Neural cell (in vitro differentiated cells): ENCODE measurements at regions not wholly inside any gene's neighbourhood (a gene's known extent, or its start where the extent isn't known, plus 50 kb on each side); places are given as distances from the start of the nearest gene placed in this dataset.

Experiments
- H2AFZ ChIP-seq: fragments of 200-600, 300-800 bp; sonication (generic), shearing (Covaris generic); 2 replicates; pipeline ENCODE4 v1.6.0; 2014; ENCODE audit warnings: low read depth, mild to moderate bottlenecking, antibody characterized with exemption, low read length, moderate library complexity
- H3F3A ChIP-seq: fragments of 200-600 bp; shearing (Covaris generic); 2 replicates; pipeline ENCODE4 v1.6.1; 2016; ENCODE audit warnings: mild to moderate bottlenecking, moderate library complexity, mixed read lengths, antibody characterized with exemption, low read length; ENCODE audit not compliant: insufficient read depth, poor library complexity, severe bottlenecking
- H3K27ac ChIP-seq: fragments of 200-600, 300-800 bp; sonication (generic), shearing (Covaris generic); 2 replicates; pipeline ENCODE4 v1.5.1; 2014; ENCODE audit warnings: mild to moderate bottlenecking, low read length, moderate library complexity
- H3K27me3 ChIP-seq: fragments of 300-800, 200-600 bp; sonication (generic), shearing (Covaris generic); 2 replicates; pipeline ENCODE4 v1.6.0; 2014; ENCODE audit warnings: mild to moderate bottlenecking, low read depth, low read length, moderate library complexity; ENCODE audit not compliant: insufficient read depth
- H3K36me3 ChIP-seq: fragments of 300-800, 200-600 bp; sonication (generic), shearing (Covaris generic); 2 replicates; pipeline ENCODE4 v1.5.1; 2014; ENCODE audit warnings: mild to moderate bottlenecking, antibody characterized with exemption, low read length, moderate library complexity; ENCODE audit not compliant: insufficient read depth
- H3K4me2 ChIP-seq: fragments of 300-800, 200-600 bp; sonication (generic), shearing (Covaris generic); 2 replicates; pipeline ENCODE4 v1.6.0; 2014; ENCODE audit warnings: mild to moderate bottlenecking, low read length
- H3K4me3 ChIP-seq: fragments of 300-800, 200-600 bp; sonication (generic), shearing (Covaris generic); 2 replicates; pipeline ENCODE4 v1.5.1; 2014; ENCODE audit warnings: mild to moderate bottlenecking, low read length, moderate library complexity
- H3K79me2 ChIP-seq: fragments of 200-600 bp; shearing (Covaris generic); replicated peaks from 2 replicates; pipeline ENCODE4 v1.6.0; 2014; ENCODE audit warnings: mild to moderate bottlenecking, low read length, moderate library complexity; ENCODE audit not compliant: insufficient read depth
- H3K9ac ChIP-seq: fragments of 300-800, 200-600 bp; sonication (generic), shearing (Covaris generic); 2 replicates; pipeline ENCODE4 v1.6.1; 2016; ENCODE audit warnings: mild to moderate bottlenecking, low read length, mixed read lengths
- H3K9me2 ChIP-seq: fragments of 200-600 bp; shearing (Covaris generic); 2 replicates; pipeline ENCODE4 v1.6.1; 2016; ENCODE audit warnings: mild to moderate bottlenecking, low read length, mixed read lengths; ENCODE audit not compliant: insufficient read depth
- H3K9me3 ChIP-seq: fragments of 200-600, 300-800 bp; sonication (generic), shearing (Covaris generic); 2 replicates; pipeline ENCODE4 v1.6.1; 2016; ENCODE audit warnings: mild to moderate bottlenecking, mixed run types, low read length, moderate library complexity, mixed read lengths
- H4K20me1 ChIP-seq: fragments of 200-600 bp; shearing (Covaris generic); 2 replicates; pipeline ENCODE4 v1.6.1; 2016; ENCODE audit warnings: mild to moderate bottlenecking, mixed run types; ENCODE audit not compliant: insufficient read depth
- EP300 ChIP-seq: fragments of 450-650 bp; conservative IDR thresholded peaks from 2 replicates; pipeline ENCODE4 v1.6.1; 2014; ENCODE audit warnings: antibody characterized with exemption, mild to moderate bottlenecking, moderate library complexity; ENCODE audit not compliant: poor library complexity, severe bottlenecking
- EZH2 ChIP-seq: fragments of 200-600, 300-800 bp; shearing (Covaris generic), sonication (generic); IDR thresholded peaks from 2 replicates; pipeline ENCODE4 v1.6.1; 2014; ENCODE audit warnings: antibody characterized with exemption, low read length, borderline replicate concordance, mild to moderate bottlenecking; ENCODE audit not compliant: insufficient read depth, poor library complexity, severe bottlenecking
- MXI1 ChIP-seq: fragments of 450-650 bp; conservative IDR thresholded peaks from 2 replicates; pipeline ENCODE4 v1.6.1; 2014; ENCODE audit warnings: antibody characterized with exemption, mild to moderate bottlenecking; ENCODE audit not compliant: poor library complexity, severe bottlenecking
- POLR2AphosphoS5 ChIP-seq: IDR thresholded peaks from 2 replicates; pipeline ENCODE4 v1.6.1; 2012
- RAD21 ChIP-seq: fragments of 450-650 bp; conservative IDR thresholded peaks from 2 replicates; pipeline ENCODE4 v1.6.1; 2014; ENCODE audit warnings: antibody characterized with exemption, mild to moderate bottlenecking, moderate library complexity
- SMC3 ChIP-seq: fragments of 450-650 bp; conservative IDR thresholded peaks from 2 replicates; pipeline ENCODE4 v1.6.1; 2014; ENCODE audit warnings: antibody characterized with exemption, mild to moderate bottlenecking, moderate library complexity; ENCODE audit not compliant: poor library complexity
- TAF1 ChIP-seq: IDR thresholded peaks from 2 replicates; pipeline ENCODE4 v1.6.1; 2012; ENCODE audit warnings: low read depth
- TF ChIP-seq, protein P1 (sequence below): fragments of 450-650 bp; IDR thresholded peaks from 2 replicates; pipeline ENCODE4 v1.5.1; 2014; ENCODE audit warnings: antibody characterized with exemption, mild to moderate bottlenecking, moderate library complexity; ENCODE audit not compliant: poor library complexity, severe bottlenecking
- TF ChIP-seq, protein P2 (sequence below): IDR thresholded peaks from 2 replicates; pipeline ENCODE4 v1.6.1; 2012; ENCODE audit warnings: borderline replicate concordance

DNA sequence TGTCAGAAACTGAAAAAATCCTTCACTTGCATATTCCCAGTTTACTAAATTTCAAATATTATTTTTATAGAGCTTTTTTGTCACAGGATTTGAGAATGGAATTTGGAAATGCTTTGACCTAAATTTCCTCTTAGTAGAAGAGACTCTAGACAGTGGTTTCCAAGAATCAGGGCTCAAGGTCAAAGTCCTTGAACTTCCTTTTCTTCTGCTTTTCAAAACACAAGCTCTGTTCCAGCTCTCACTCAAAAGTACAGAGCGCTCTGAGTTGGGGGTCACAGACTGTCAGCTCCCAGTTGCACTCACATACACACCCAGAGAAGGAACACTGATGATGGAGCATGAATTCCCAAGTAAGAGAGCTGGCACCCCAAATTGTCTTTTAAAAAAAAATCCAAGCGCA is 394.2 kb downstream of the MLLT3 start:
- Histone ChIP-seq H3K9me2 (no peaks in the 10 kb centered on the region), H2AFZ (no peak overlapping the region), H3F3A (no peaks in the 10 kb centered on the region), H3K27ac (no peak overlapping the region), H3K36me3 (no peaks in the 10 kb centered on the region), H3K79me2 (no peaks in the 10 kb centered on the region), H3K4me3 (no peak overlapping the region), H4K20me1 (no peaks in the 10 kb centered on the region), H3K9me3 (no peaks in the 10 kb centered on the region), H3K4me2 (no peak overlapping the region), H3K27me3 (no peaks in the 10 kb centered on the region), H3K9ac (no peak overlapping the region)
- TF ChIP-seq SMC3: no peak
- TF ChIP-seq, protein P1, sequence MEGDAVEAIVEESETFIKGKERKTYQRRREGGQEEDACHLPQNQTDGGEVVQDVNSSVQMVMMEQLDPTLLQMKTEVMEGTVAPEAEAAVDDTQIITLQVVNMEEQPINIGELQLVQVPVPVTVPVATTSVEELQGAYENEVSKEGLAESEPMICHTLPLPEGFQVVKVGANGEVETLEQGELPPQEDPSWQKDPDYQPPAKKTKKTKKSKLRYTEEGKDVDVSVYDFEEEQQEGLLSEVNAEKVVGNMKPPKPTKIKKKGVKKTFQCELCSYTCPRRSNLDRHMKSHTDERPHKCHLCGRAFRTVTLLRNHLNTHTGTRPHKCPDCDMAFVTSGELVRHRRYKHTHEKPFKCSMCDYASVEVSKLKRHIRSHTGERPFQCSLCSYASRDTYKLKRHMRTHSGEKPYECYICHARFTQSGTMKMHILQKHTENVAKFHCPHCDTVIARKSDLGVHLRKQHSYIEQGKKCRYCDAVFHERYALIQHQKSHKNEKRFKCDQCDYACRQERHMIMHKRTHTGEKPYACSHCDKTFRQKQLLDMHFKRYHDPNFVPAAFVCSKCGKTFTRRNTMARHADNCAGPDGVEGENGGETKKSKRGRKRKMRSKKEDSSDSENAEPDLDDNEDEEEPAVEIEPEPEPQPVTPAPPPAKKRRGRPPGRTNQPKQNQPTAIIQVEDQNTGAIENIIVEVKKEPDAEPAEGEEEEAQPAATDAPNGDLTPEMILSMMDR: no peak
- TF ChIP-seq TAF1: no peak
- TF ChIP-seq, protein P2, sequence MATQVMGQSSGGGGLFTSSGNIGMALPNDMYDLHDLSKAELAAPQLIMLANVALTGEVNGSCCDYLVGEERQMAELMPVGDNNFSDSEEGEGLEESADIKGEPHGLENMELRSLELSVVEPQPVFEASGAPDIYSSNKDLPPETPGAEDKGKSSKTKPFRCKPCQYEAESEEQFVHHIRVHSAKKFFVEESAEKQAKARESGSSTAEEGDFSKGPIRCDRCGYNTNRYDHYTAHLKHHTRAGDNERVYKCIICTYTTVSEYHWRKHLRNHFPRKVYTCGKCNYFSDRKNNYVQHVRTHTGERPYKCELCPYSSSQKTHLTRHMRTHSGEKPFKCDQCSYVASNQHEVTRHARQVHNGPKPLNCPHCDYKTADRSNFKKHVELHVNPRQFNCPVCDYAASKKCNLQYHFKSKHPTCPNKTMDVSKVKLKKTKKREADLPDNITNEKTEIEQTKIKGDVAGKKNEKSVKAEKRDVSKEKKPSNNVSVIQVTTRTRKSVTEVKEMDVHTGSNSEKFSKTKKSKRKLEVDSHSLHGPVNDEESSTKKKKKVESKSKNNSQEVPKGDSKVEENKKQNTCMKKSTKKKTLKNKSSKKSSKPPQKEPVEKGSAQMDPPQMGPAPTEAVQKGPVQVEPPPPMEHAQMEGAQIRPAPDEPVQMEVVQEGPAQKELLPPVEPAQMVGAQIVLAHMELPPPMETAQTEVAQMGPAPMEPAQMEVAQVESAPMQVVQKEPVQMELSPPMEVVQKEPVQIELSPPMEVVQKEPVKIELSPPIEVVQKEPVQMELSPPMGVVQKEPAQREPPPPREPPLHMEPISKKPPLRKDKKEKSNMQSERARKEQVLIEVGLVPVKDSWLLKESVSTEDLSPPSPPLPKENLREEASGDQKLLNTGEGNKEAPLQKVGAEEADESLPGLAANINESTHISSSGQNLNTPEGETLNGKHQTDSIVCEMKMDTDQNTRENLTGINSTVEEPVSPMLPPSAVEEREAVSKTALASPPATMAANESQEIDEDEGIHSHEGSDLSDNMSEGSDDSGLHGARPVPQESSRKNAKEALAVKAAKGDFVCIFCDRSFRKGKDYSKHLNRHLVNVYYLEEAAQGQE: no peak
- TF ChIP-seq EZH2: no peak
- no peak for TF ChIP-seq POLR2AphosphoS5
- TF ChIP-seq MXI1: no peak
- no peak for TF ChIP-seq EP300
- no peak for TF ChIP-seq RAD21

DNA sequence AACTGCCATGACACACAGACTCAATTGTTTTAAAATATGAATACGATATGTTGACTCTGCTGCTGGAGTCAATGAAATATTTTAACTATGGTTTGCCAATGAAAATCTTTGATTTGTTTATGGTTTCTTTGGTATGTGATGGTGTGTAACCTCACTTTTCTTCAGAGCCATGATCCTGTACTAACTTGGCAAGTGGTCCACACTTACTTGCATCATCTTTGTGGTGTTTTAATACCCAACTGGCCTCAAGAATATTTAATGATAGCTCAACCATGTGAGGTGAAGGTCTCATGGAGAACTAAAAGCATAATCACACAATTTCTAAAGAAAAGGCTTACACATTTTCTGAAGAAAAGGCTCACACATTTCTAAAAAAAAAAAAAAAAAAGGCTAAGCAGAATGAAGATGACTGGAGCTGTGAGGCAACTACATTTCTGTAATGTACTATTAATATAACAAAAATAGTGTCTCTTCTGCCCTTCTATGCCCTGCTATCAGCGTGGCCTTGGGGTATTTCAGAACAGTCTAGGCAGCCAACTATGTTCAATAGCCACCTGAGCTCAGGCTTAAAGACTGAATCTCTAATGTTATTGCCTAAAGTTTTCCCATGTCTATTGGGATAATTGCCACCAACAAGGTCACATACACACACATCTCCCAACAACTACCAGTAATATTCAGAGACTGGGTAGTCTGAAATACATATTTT is 395.0 kb downstream of the MLLT3 start:
- TF ChIP-seq RAD21 (no peak), EZH2 (no peak), MXI1 (no peak), POLR2AphosphoS5 (no peak), TAF1 (no peak), EP300 (no peak), SMC3 (no peak)
- TF ChIP-seq, protein P1: no peak
- TF ChIP-seq, protein P2: no peak
- Histone ChIP-seq H3F3A (no peaks in the 10 kb centered on the region), H4K20me1 (no peaks in the 10 kb centered on the region), H3K79me2 (no peaks in the 10 kb centered on the region), H3K4me3 (no peak overlapping the region), H3K9me2 (no peaks in the 10 kb centered on the region), H3K36me3 (no peaks in the 10 kb centered on the region), H3K27ac (no peak overlapping the region), H3K27me3 (no peaks in the 10 kb centered on the region), H2AFZ (no peak overlapping the region), H3K9ac (no peak overlapping the region), H3K9me3 (no peaks in the 10 kb centered on the region), H3K4me2 (no peak overlapping the region)
